ENCODE measurements at regions not wholly inside any gene's neighbourhood (a gene's known extent, or its start where the extent isn't known, plus 50 kb on each side); places are given as distances from the start of the nearest gene placed in this dataset.

DNA sequence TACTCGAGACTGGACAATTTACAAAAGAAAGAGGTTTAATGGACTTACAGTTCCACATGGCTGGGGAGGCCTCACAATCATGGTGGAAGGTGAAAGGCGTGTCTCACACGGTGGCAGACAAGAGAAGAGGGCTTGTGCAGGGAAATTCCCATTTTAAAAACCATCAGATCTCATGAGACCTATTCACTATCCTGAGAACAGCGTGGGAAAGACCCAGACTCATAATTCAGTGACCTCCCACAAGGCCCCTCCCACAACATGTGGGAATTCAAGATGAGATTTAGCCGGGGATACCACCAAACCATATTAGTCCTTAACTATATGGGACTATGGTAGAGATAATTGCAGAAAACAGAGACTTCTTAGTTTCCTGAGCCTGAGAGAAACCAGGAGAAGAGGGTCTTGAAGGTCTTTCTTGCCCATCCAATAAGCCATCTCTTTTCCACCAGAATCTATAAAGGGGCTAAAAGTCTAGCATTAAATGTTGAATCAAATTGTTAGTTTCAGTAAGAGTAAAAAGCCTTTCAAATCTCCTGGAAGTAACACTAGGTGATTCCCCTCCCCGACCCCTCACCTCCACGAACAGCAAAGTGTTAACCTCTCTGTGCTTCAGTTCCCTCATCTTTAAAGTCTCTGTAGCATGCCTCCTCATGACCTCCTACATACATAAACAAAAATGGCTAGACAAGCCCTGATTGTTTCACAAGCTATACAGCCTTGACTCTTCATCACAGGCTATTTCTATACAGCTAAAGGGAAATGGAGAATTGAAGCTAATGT lies 259.1 kb downstream of the TMEM167A start:
- TF ChIP-seq, protein P1, sequence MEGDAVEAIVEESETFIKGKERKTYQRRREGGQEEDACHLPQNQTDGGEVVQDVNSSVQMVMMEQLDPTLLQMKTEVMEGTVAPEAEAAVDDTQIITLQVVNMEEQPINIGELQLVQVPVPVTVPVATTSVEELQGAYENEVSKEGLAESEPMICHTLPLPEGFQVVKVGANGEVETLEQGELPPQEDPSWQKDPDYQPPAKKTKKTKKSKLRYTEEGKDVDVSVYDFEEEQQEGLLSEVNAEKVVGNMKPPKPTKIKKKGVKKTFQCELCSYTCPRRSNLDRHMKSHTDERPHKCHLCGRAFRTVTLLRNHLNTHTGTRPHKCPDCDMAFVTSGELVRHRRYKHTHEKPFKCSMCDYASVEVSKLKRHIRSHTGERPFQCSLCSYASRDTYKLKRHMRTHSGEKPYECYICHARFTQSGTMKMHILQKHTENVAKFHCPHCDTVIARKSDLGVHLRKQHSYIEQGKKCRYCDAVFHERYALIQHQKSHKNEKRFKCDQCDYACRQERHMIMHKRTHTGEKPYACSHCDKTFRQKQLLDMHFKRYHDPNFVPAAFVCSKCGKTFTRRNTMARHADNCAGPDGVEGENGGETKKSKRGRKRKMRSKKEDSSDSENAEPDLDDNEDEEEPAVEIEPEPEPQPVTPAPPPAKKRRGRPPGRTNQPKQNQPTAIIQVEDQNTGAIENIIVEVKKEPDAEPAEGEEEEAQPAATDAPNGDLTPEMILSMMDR (IDR thresholded peaks at IDR 0.05), result no peak
- TF ChIP-seq POLR2AphosphoS5 (IDR thresholded peaks at IDR 0.05), result no peak
- TF ChIP-seq POLR2A (IDR thresholded peaks at IDR 0.05), result no peak
